Testis (tissue), 2 donors: ENCODE measurements at regions not wholly inside any gene's neighbourhood (a gene's known extent, or its start where the extent isn't known, plus 50 kb on each side); places are given as distances from the start of the nearest gene placed in this dataset.

Experiments
- CTCF ChIP-seq, 3 experiments: fragments of 450-650 bp in 2 of 3; fragments of 200-600 bp in 1 of 3; sonication (generic) in 1 of 3; IDR thresholded peaks; one replicate each; pipeline ENCODE4 v1.5.1; 2016 to 2019; ENCODE audit warnings: antibody characterized with exemption in 3 of 3, mild to moderate bottlenecking in 2 of 3, moderate library complexity in 1 of 3
- POLR2A ChIP-seq: fragments of 450-650 bp; IDR thresholded peaks from one replicate; pipeline ENCODE4 v1.6.1; 2017; ENCODE audit warnings: antibody characterized with exemption, mild to moderate bottlenecking, moderate library complexity

- TF ChIP-seq CTCF (IDR thresholded peaks at IDR 0.05) (peak in 1 of 3 experiments; percentile 46), POLR2A (no peak)
Measured at GRCh38 chr11:37858398-37858797, 1260.4 kb upstream of the RAG2 start.
